ENCODE measurements at regions not wholly inside any gene's neighbourhood (a gene's known extent, or its start where the extent isn't known, plus 50 kb on each side); places are given as distances from the start of the nearest gene placed in this dataset.
A peak's percentile ranks its signal among the peaks of the same experiment; 100 is the strongest.
"Not testable (repeated sequence)": the region's sequence is repeated elsewhere in the genome, so short reads cannot be mapped to it uniquely, and the experiment has no call there.

- Mint-ChIP-seq H3K4me1 (ENCODE audit: low read depth) (peaks cover 14% of the 10 kb centered on the region), H3K27me3 (no peaks in the 10 kb centered on the region), H3K4me3 (no peak overlapping the region), H3K9me3 (peaks cover 52% of the 10 kb centered on the region), H3K36me3 (ENCODE audit: low read depth) (peaks cover 3% of the 10 kb centered on the region), H3K27ac (no peak overlapping the region)
- intact Hi-C loops (cut with micrococcal nuclease): no loop called here
Measured at GRCh38 chr6:139702706-139703105, 328.3 kb upstream of the CITED2 start.

- intact Hi-C loops (cut with micrococcal nuclease): no loop called here
- Mint-ChIP-seq H3K27ac (no peak overlapping the region), H3K4me1 (ENCODE audit: low read depth) (peaks cover 19% of the 10 kb centered on the region), H3K36me3 (ENCODE audit: low read depth) (peaks cover 11% of the 10 kb centered on the region), H3K27me3 (no peaks in the 10 kb centered on the region), H3K4me3 (no peak overlapping the region), H3K9me3 (peaks cover 59% of the 10 kb centered on the region)
Measured at GRCh38 chr6:139701695-139702094, 327.2 kb upstream of the CITED2 start.

- Mint-ChIP-seq H3K4me3 (no peak overlapping the region), H3K36me3 (ENCODE audit: low read depth) (peaks cover 11% of the 10 kb centered on the region)
Measured at GRCh38 chr6:139701003-139701402, 326.6 kb upstream of the CITED2 start.

GRCh38 chr6:139699911-139700310 is 325.5 kb upstream of the CITED2 start:
- Mint-ChIP-seq H3K27me3 (no peaks in the 10 kb centered on the region), H3K4me3 (no peak overlapping the region), H3K9me3 (peaks cover 48% of the 10 kb centered on the region), H3K27ac (peak overlapping the region; percentile 5), H3K36me3 (ENCODE audit: low read depth) (peaks cover 11% of the 10 kb centered on the region), H3K4me1 (ENCODE audit: low read depth) (peaks cover 23% of the 10 kb centered on the region)
- intact Hi-C loops (cut with micrococcal nuclease): no loop called here

More at GRCh38 chr6:139701003-139701402, 326.6 kb upstream of the CITED2 start:
- peaks cover 59% of the 10 kb centered on the region for H3K9me3 Mint-ChIP-seq
- H3K4me1 Mint-ChIP-seq (ENCODE audit: low read depth): peaks cover 19% of the 10 kb centered on the region
- H3K27ac Mint-ChIP-seq: no peak overlapping the region
- intact Hi-C loops (cut with micrococcal nuclease): no loop called here
- H3K27me3 Mint-ChIP-seq: no peaks in the 10 kb centered on the region

GRCh38 chr6:139699335-139699734 is 324.9 kb upstream of the CITED2 start:
- peaks cover 45% of the 10 kb centered on the region for H3K9me3 Mint-ChIP-seq

GRCh38 chr6:139698526-139699176 is 324.2 kb upstream of the CITED2 start:
- Mint-ChIP-seq H3K36me3 (ENCODE audit: low read depth) (peaks cover 11% of the 10 kb centered on the region), H3K4me3 (no peak overlapping the region), H3K27me3 (no peaks in the 10 kb centered on the region), H3K4me1 (ENCODE audit: low read depth) (peaks cover 26% of the 10 kb centered on the region), H3K9me3 (peaks cover 45% of the 10 kb centered on the region), H3K27ac (no peak overlapping the region)
- intact Hi-C loops (cut with micrococcal nuclease): no loop called here

More at GRCh38 chr6:139699335-139699734, 324.9 kb upstream of the CITED2 start:
- Mint-ChIP-seq H3K27me3 (no peaks in the 10 kb centered on the region), H3K4me3 (no peak overlapping the region), H3K4me1 (ENCODE audit: low read depth) (peaks cover 26% of the 10 kb centered on the region), H3K36me3 (ENCODE audit: low read depth) (peaks cover 11% of the 10 kb centered on the region), H3K27ac (no peak overlapping the region)
- intact Hi-C loops (cut with micrococcal nuclease): no loop called here

GRCh38 chr6:139697856-139698255 is 323.4 kb upstream of the CITED2 start:
- H3K9me3 Mint-ChIP-seq: peaks cover 41% of the 10 kb centered on the region
- intact Hi-C loops (cut with micrococcal nuclease); H3K27me3 Mint-ChIP-seq; H3K27ac Mint-ChIP-seq; H3K4me3 Mint-ChIP-seq: not testable (repeated sequence)
- peaks cover 29% of the 10 kb centered on the region for H3K4me1 Mint-ChIP-seq (ENCODE audit: low read depth)
- H3K36me3 Mint-ChIP-seq (ENCODE audit: low read depth): peaks cover 11% of the 10 kb centered on the region

- H3K27me3 Mint-ChIP-seq; intact Hi-C loops (cut with micrococcal nuclease): not testable (repeated sequence)
- peaks cover 22% of the 10 kb centered on the region for H3K4me1 Mint-ChIP-seq (ENCODE audit: low read depth)
- H3K27ac Mint-ChIP-seq: peak overlapping the region; percentile 69
- peaks cover 11% of the 10 kb centered on the region for H3K36me3 Mint-ChIP-seq (ENCODE audit: low read depth)
- peak overlapping the region; percentile 79 for H3K4me3 Mint-ChIP-seq
- H3K9me3 Mint-ChIP-seq: peaks cover 32% of the 10 kb centered on the region
Measured at GRCh38 chr6:139696991-139697390, 322.5 kb upstream of the CITED2 start.

- intact Hi-C loops (cut with micrococcal nuclease): no loop called here
- peaks cover 11% of the 10 kb centered on the region for H3K36me3 Mint-ChIP-seq (ENCODE audit: low read depth)
- no peak overlapping the region for H3K4me3 Mint-ChIP-seq
- H3K9me3 Mint-ChIP-seq: peaks cover 18% of the 10 kb centered on the region
- no peaks in the 10 kb centered on the region for H3K27me3 Mint-ChIP-seq
- H3K27ac Mint-ChIP-seq: no peak overlapping the region
- H3K4me1 Mint-ChIP-seq (ENCODE audit: low read depth): peaks cover 23% of the 10 kb centered on the region
Measured at GRCh38 chr6:139695361-139695760, 320.9 kb upstream of the CITED2 start.

- Mint-ChIP-seq H3K36me3 (ENCODE audit: low read depth) (peaks cover 11% of the 10 kb centered on the region), H3K9me3 (peaks cover 16% of the 10 kb centered on the region), H3K27me3 (peaks cover 2% of the 10 kb centered on the region), H3K27ac (no peak overlapping the region), H3K4me1 (ENCODE audit: low read depth) (peaks cover 29% of the 10 kb centered on the region), H3K4me3 (no peak overlapping the region)
- intact Hi-C loops (cut with micrococcal nuclease): no loop called here
Measured at GRCh38 chr6:139693735-139694134, 319.3 kb upstream of the CITED2 start.

- intact Hi-C loops (cut with micrococcal nuclease): no loop called here
- Mint-ChIP-seq H3K4me3 (no peak overlapping the region), H3K9me3 (no peaks in the 10 kb centered on the region), H3K4me1 (ENCODE audit: low read depth) (peaks cover 30% of the 10 kb centered on the region), H3K27me3 (peaks cover 2% of the 10 kb centered on the region), H3K36me3 (ENCODE audit: low read depth) (no peaks in the 10 kb centered on the region), H3K27ac (peak overlapping the region; percentile 35)
Measured at GRCh38 chr6:139690007-139690406, 315.6 kb upstream of the CITED2 start.

GRCh38 chr6:139687055-139687454 is 312.6 kb upstream of the CITED2 start:
- Mint-ChIP-seq H3K9me3 (no peaks in the 10 kb centered on the region), H3K4me3 (no peak overlapping the region), H3K36me3 (ENCODE audit: low read depth) (no peaks in the 10 kb centered on the region), H3K4me1 (ENCODE audit: low read depth) (peaks cover 21% of the 10 kb centered on the region), H3K27me3 (peaks cover 2% of the 10 kb centered on the region), H3K27ac (no peak overlapping the region)
- intact Hi-C loops (cut with micrococcal nuclease): no loop called here

- Mint-ChIP-seq H3K36me3 (ENCODE audit: low read depth) (no peaks in the 10 kb centered on the region), H3K4me3 (no peak overlapping the region), H3K27ac (no peak overlapping the region), H3K4me1 (ENCODE audit: low read depth) (peaks cover 21% of the 10 kb centered on the region), H3K9me3 (no peaks in the 10 kb centered on the region), H3K27me3 (peaks cover 2% of the 10 kb centered on the region)
- intact Hi-C loops (cut with micrococcal nuclease): no loop called here
Measured at GRCh38 chr6:139686308-139686707, 311.9 kb upstream of the CITED2 start.

GRCh38 chr6:139685009-139685408 is 310.6 kb upstream of the CITED2 start:
- no peaks in the 10 kb centered on the region for H3K27me3 Mint-ChIP-seq
- peaks cover 17% of the 10 kb centered on the region for H3K4me1 Mint-ChIP-seq (ENCODE audit: low read depth)
- H3K4me3 Mint-ChIP-seq: no peak overlapping the region
- H3K27ac Mint-ChIP-seq: no peak overlapping the region
- no peaks in the 10 kb centered on the region for H3K9me3 Mint-ChIP-seq
- no peaks in the 10 kb centered on the region for H3K36me3 Mint-ChIP-seq (ENCODE audit: low read depth)
- intact Hi-C loops (cut with micrococcal nuclease): no loop called here

- no peak overlapping the region for H3K27ac Mint-ChIP-seq
- H3K9me3 Mint-ChIP-seq: no peaks in the 10 kb centered on the region
- H3K4me3 Mint-ChIP-seq: no peak overlapping the region
- H3K36me3 Mint-ChIP-seq (ENCODE audit: low read depth): no peaks in the 10 kb centered on the region
- intact Hi-C loops (cut with micrococcal nuclease): no loop called here
- H3K4me1 Mint-ChIP-seq (ENCODE audit: low read depth): peaks cover 3% of the 10 kb centered on the region
- H3K27me3 Mint-ChIP-seq: no peaks in the 10 kb centered on the region
Measured at GRCh38 chr6:139680819-139681218, 306.4 kb upstream of the CITED2 start.

Measured in dendritic cell treated with granulocyte-macrophage colony-stimulating factor and Interleukin-4, amounts not matched to agents 40 ng/mL and 50 ng/mL, for 4 days (primary cell).